ENCODE measurements at regions not wholly inside any gene's neighbourhood (a gene's known extent, or its start where the extent isn't known, plus 50 kb on each side); places are given as distances from the start of the nearest gene placed in this dataset.
"Not testable (repeated sequence)": the region's sequence is repeated elsewhere in the genome, so short reads cannot be mapped to it uniquely, and the experiment has no call there.

GRCh38 chr21:18831942-18832676 is 428.5 kb upstream of the TMPRSS15 start:
- H3K4me3 ChIP-seq (ENCODE audit: low read depth, low read length), result no peak overlapping the region

GRCh38 chr21:18832950-18833349 is 429.4 kb upstream of the TMPRSS15 start:
- Histone ChIP-seq H3K36me3 (ENCODE audit: insufficient read depth) (no peaks in the 10 kb centered on the region), H3K4me3 (ENCODE audit: low read depth, low read length) (no peak overlapping the region), H3K4me1 (ENCODE audit: insufficient read depth) (no peaks in the 10 kb centered on the region), H3K27ac (ENCODE audit: low read depth) (no peak overlapping the region)
- 22% methylated on average over 2 of the region's 2 CpGs for WGBS
- no peak for DNase-seq (ENCODE audit: extremely low spot score)

More at GRCh38 chr21:18831942-18832676, 428.5 kb upstream of the TMPRSS15 start:
- no peak for DNase-seq (ENCODE audit: extremely low spot score)
- 54% methylated on average over 2 of the region's 2 CpGs for WGBS
- Histone ChIP-seq H3K36me3 (ENCODE audit: insufficient read depth) (no peaks in the 10 kb centered on the region), H3K4me1 (ENCODE audit: insufficient read depth) (no peaks in the 10 kb centered on the region), H3K27ac (ENCODE audit: low read depth) (no peak overlapping the region)

- not testable (repeated sequence) for H3K4me3 ChIP-seq (ENCODE audit: low read depth, low read length); H3K27ac ChIP-seq (ENCODE audit: low read depth); DNase-seq (ENCODE audit: extremely low spot score); H3K36me3 ChIP-seq (ENCODE audit: insufficient read depth); H3K4me1 ChIP-seq (ENCODE audit: insufficient read depth)
- WGBS, result 75% methylated on average over 2 of the region's 2 CpGs
Measured at GRCh38 chr21:18834121-18834520, 430.5 kb upstream of the TMPRSS15 start.

- 78% methylated on average over 1 of the region's 1 CpG for WGBS
- Histone ChIP-seq H3K4me3 (ENCODE audit: low read depth, low read length) (no peak overlapping the region), H3K27ac (ENCODE audit: low read depth) (no peak overlapping the region), H3K36me3 (ENCODE audit: insufficient read depth) (no peaks in the 10 kb centered on the region), H3K4me1 (ENCODE audit: insufficient read depth) (no peaks in the 10 kb centered on the region)
- no peak for DNase-seq (ENCODE audit: extremely low spot score)
Measured at GRCh38 chr21:18840239-18840638, 436.7 kb upstream of the TMPRSS15 start.

GRCh38 chr21:18857606-18858005 is 454.0 kb upstream of the TMPRSS15 start:
- DNase-seq (ENCODE audit: extremely low spot score); H3K4me3 ChIP-seq (ENCODE audit: low read depth, low read length); H3K27ac ChIP-seq (ENCODE audit: low read depth); H3K36me3 ChIP-seq (ENCODE audit: insufficient read depth); H3K4me1 ChIP-seq (ENCODE audit: insufficient read depth): not testable (repeated sequence)
- WGBS, result 97% methylated on average over 16 of the region's 16 CpGs

DNA sequence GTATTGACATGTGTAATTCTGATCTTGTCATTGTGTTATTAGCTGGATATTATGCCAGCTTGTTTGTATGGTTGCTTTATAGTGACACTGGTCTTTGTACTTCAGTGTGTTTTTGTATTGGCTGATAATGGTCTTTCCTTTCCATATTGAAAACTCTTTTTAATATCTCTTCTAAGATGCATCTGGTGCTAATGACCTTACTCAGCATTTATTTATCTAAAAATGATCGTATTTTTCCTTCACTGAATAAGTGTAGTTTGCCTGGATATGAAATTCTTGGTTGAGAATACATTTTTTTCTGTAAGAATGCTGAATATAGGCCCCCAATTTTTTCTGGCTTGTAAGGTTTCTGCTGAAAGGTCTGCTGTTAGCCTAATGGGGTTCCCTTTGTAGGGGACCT is 465.5 kb upstream of the TMPRSS15 start:
- WGBS, result 42% methylated on average over 1 of the region's 1 CpG

GRCh38 chr21:18877917-18878316 is 474.3 kb upstream of the TMPRSS15 start:
- no peak overlapping the region for H3K27ac ChIP-seq (ENCODE audit: low read depth)
- DNase-seq (ENCODE audit: extremely low spot score), result no peak
- 40% methylated on average over 9 of the region's 9 CpGs for WGBS

More for the DNA sequence above, 465.5 kb upstream of the TMPRSS15 start:
- Histone ChIP-seq H3K27ac (ENCODE audit: low read depth) (no peak overlapping the region), H3K4me3 (ENCODE audit: low read depth, low read length) (no peak overlapping the region), H3K4me1 (ENCODE audit: insufficient read depth) (no peaks in the 10 kb centered on the region), H3K36me3 (ENCODE audit: insufficient read depth) (no peaks in the 10 kb centered on the region)
- DNase-seq (ENCODE audit: extremely low spot score), result no peak

GRCh38 chr21:18887922-18888602 is 484.5 kb upstream of the TMPRSS15 start:
- H3K27ac ChIP-seq (ENCODE audit: low read depth), result no peak overlapping the region
- 91% methylated on average over 4 of the region's 4 CpGs for WGBS

More at GRCh38 chr21:18877917-18878316, 474.3 kb upstream of the TMPRSS15 start:
- H3K4me1 ChIP-seq (ENCODE audit: insufficient read depth), result no peaks in the 10 kb centered on the region
- no peaks in the 10 kb centered on the region for H3K36me3 ChIP-seq (ENCODE audit: insufficient read depth)
- no peak overlapping the region for H3K4me3 ChIP-seq (ENCODE audit: low read depth, low read length)

GRCh38 chr21:18893406-18893805 is 489.8 kb upstream of the TMPRSS15 start:
- 57% methylated on average over 2 of the region's 2 CpGs for WGBS
- Histone ChIP-seq H3K4me1 (ENCODE audit: insufficient read depth) (no peaks in the 10 kb centered on the region), H3K4me3 (ENCODE audit: low read depth, low read length) (no peak overlapping the region), H3K27ac (ENCODE audit: low read depth) (no peak overlapping the region), H3K36me3 (ENCODE audit: insufficient read depth) (no peaks in the 10 kb centered on the region)
- DNase-seq (ENCODE audit: extremely low spot score), result no peak

More at GRCh38 chr21:18887922-18888602, 484.5 kb upstream of the TMPRSS15 start:
- DNase-seq (ENCODE audit: extremely low spot score), result no peak
- H3K36me3 ChIP-seq (ENCODE audit: insufficient read depth), result no peaks in the 10 kb centered on the region
- no peaks in the 10 kb centered on the region for H3K4me1 ChIP-seq (ENCODE audit: insufficient read depth)
- no peak overlapping the region for H3K4me3 ChIP-seq (ENCODE audit: low read depth, low read length)

DNA sequence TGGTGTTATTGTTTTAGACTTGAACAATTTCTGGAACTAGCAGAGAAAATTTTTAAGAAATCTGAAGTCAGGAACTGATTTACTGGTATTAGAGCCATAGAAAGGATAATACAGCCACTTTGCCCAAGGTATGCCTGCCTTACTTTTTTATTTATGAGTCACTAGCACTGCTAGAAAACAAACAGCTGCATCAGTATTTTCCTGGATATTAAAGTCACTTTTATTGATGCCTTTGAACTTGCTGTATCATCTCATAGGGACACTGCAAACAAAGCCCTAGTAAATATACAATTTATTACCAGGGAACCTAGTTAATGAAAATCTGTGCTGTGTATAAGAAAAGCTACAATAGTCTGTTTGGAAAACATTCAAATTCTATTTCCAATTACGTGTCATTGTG is 490.8 kb upstream of the TMPRSS15 start:
- H3K27ac ChIP-seq (ENCODE audit: low read depth), result no peak overlapping the region
- DNase-seq (ENCODE audit: extremely low spot score), result no peak
- 24% methylated on average over 1 of the region's 1 CpG for WGBS

DNA sequence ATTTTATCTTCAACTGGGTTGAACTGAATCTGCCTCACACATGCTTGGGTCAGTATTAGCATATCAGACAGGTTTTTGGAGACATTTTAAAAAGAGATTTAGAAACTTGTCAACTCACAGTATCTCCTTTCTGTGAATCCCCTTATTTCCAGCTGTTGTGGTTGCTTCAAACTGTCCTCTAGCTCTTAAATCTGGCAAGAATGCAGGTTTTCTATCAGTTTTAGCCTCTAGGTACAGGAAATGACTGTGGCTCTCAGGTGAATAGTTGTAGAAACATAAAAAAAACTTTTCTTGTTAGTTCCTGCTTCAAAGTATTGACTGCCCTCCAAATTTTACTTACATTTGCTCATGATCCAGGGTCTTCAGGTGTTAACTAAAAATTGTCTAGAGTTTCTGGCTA is 495.7 kb upstream of the TMPRSS15 start:
- Histone ChIP-seq H3K27ac (ENCODE audit: low read depth) (no peak overlapping the region), H3K36me3 (ENCODE audit: insufficient read depth) (no peaks in the 10 kb centered on the region), H3K4me1 (ENCODE audit: insufficient read depth) (no peaks in the 10 kb centered on the region), H3K4me3 (ENCODE audit: low read depth, low read length) (no peak overlapping the region)
- DNase-seq (ENCODE audit: extremely low spot score), result no peak

More for the DNA sequence above, 490.8 kb upstream of the TMPRSS15 start:
- no peak overlapping the region for H3K4me3 ChIP-seq (ENCODE audit: low read depth, low read length)
- H3K36me3 ChIP-seq (ENCODE audit: insufficient read depth), result no peaks in the 10 kb centered on the region
- H3K4me1 ChIP-seq (ENCODE audit: insufficient read depth), result no peaks in the 10 kb centered on the region

DNA sequence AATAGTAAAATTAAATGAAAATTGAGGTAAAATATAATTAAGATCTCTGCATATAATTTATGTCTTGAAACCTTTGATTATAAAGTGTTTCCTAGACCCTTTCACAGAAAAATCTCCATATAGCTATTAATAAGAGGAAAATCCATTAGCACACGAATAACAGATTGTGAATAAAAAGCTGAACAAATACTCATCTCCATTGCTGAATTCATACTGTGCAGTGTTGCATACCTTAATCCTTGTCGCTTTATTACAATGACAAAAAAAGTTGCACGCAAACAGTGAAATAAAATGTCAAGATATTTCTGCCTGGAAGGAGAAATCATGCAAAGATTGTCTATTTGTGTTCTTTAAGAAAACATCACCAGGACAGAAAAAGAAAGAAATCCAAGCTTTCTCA is 499.1 kb upstream of the TMPRSS15 start:
- DNase-seq (ENCODE audit: extremely low spot score), result no peak
- no peak overlapping the region for H3K4me3 ChIP-seq (ENCODE audit: low read depth, low read length)
- H3K4me1 ChIP-seq (ENCODE audit: insufficient read depth), result no peaks in the 10 kb centered on the region
- 85% methylated on average over 3 of the region's 3 CpGs for WGBS
- no peak overlapping the region for H3K27ac ChIP-seq (ENCODE audit: low read depth)
- H3K36me3 ChIP-seq (ENCODE audit: insufficient read depth), result no peaks in the 10 kb centered on the region

GRCh38 chr21:18907076-18907475 is 503.5 kb upstream of the TMPRSS15 start:
- H3K4me3 ChIP-seq (ENCODE audit: low read depth, low read length), result no peak overlapping the region
- H3K36me3 ChIP-seq (ENCODE audit: insufficient read depth), result no peaks in the 10 kb centered on the region
- 34% methylated on average over 2 of the region's 2 CpGs for WGBS
- no peaks in the 10 kb centered on the region for H3K4me1 ChIP-seq (ENCODE audit: insufficient read depth)
- H3K27ac ChIP-seq (ENCODE audit: low read depth), result no peak overlapping the region
- DNase-seq (ENCODE audit: extremely low spot score), result no peak

GRCh38 chr21:18908641-18909040 is 505.1 kb upstream of the TMPRSS15 start:
- no peak for DNase-seq (ENCODE audit: extremely low spot score)
- no peaks in the 10 kb centered on the region for H3K4me1 ChIP-seq (ENCODE audit: insufficient read depth)
- WGBS, result 93% methylated on average over 4 of the region's 4 CpGs
- H3K27ac ChIP-seq (ENCODE audit: low read depth), result no peak overlapping the region
- H3K4me3 ChIP-seq (ENCODE audit: low read depth, low read length), result no peak overlapping the region
- H3K36me3 ChIP-seq (ENCODE audit: insufficient read depth), result no peaks in the 10 kb centered on the region
